ENCODE measurements at regions not wholly inside any gene's neighbourhood (a gene's known extent, or its start where the extent isn't known, plus 50 kb on each side); places are given as distances from the start of the nearest gene placed in this dataset.

DNA sequence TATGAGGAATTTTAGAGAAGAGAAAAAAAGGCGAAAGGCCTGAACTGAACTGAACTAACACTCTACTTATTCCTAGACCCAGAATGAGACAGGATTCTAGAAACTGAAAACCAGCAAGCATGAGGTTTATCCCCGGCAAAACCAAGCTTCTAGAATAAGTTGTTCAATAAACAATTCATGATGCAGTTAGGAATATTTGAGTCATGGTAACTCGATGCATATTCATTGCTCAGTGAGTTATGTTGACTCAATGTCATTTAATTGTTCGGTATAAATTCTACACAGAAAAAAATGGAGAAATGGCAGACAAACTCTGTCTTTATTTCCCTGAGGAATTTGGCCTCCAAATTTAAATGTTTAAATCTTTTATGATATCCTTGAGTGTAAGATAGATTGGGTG is 321.5 kb downstream of the SATB2 start:
- no peak for TF ChIP-seq POLR2A (IDR thresholded peaks at IDR 0.05)
- TF ChIP-seq POLR2AphosphoS5 (IDR thresholded peaks at IDR 0.05) = no peak
- H3K9me3 ChIP-seq = no peaks in the 10 kb centered on the region
- no peak for DNase-seq
- no peaks in the 10 kb centered on the region for H3K4me1 ChIP-seq
- no peaks in the 10 kb centered on the region for H3K36me3 ChIP-seq
- H3K27ac ChIP-seq = no peak overlapping the region
- intact Hi-C loops (cut with DNase I) = no loop called here
- H3K27me3 ChIP-seq = no peaks in the 10 kb centered on the region
- 90% methylated on average over 4 of the region's 4 CpGs for WGBS, 2 donors
- H3K4me3 ChIP-seq = no peak overlapping the region

DNA sequence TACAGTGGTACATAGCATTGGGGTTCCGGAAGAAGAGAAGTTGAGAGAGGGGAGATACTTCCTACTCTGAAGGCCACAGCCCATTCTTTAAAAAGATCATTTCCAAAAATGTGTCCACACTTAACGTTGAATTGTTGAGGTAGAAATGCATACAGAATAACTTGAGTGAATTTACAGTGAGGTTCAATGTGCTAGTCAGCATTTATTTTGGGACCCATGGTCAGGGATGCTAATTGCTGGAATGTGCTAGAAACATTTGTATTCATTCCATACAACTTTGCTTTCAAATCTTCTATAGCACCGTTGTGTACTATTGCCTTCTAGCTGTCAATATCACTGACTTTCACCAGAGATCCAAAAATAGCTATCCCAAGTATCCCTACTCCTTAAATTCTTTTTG is 325.9 kb downstream of the SATB2 start:
- Histone ChIP-seq H3K4me1 (no peaks in the 10 kb centered on the region), H3K27me3 (no peaks in the 10 kb centered on the region), H3K27ac (no peak overlapping the region), H3K9me3 (no peaks in the 10 kb centered on the region), H3K4me3 (no peak overlapping the region), H3K36me3 (no peaks in the 10 kb centered on the region)
- intact Hi-C loops (cut with DNase I) = no loop called here
- WGBS, 2 donors = 56 to 60% methylated on average over 3 of the region's 3 CpGs
- no peak for DNase-seq
- TF ChIP-seq EP300 (IDR thresholded peaks at IDR 0.05) = no peak
- no peak for TF ChIP-seq POLR2AphosphoS5 (IDR thresholded peaks at IDR 0.05)
- TF ChIP-seq, protein P1, sequence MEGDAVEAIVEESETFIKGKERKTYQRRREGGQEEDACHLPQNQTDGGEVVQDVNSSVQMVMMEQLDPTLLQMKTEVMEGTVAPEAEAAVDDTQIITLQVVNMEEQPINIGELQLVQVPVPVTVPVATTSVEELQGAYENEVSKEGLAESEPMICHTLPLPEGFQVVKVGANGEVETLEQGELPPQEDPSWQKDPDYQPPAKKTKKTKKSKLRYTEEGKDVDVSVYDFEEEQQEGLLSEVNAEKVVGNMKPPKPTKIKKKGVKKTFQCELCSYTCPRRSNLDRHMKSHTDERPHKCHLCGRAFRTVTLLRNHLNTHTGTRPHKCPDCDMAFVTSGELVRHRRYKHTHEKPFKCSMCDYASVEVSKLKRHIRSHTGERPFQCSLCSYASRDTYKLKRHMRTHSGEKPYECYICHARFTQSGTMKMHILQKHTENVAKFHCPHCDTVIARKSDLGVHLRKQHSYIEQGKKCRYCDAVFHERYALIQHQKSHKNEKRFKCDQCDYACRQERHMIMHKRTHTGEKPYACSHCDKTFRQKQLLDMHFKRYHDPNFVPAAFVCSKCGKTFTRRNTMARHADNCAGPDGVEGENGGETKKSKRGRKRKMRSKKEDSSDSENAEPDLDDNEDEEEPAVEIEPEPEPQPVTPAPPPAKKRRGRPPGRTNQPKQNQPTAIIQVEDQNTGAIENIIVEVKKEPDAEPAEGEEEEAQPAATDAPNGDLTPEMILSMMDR (IDR thresholded peaks at IDR 0.05) = no peak
- TF ChIP-seq POLR2A (IDR thresholded peaks at IDR 0.05) = no peak

DNA sequence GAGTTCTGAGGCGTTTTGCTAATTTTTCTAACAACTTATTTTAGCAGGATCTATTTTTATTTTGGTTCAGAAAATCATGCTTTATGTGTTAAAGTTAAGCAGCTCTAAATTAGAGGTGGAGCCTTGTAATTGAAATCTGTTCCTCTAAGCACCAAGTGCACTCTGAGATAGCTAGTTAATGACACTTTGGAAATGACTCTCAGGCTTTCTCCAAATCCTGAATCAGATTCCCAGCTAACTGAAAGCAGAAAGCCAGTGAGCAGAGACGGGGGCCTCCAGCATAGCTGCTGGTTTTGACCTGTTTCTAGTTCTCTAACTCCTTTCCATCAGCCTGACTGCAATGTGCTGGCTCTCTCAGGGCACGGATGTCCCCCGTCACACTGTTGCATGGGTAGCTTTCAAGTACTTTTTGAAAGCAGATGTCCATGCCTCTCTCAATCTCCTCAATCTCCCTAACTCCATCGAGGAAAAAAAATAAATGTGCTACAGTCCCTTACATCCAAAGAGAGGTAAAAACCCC is 326.5 kb downstream of the SATB2 start:
- no peaks in the 10 kb centered on the region for H3K27me3 ChIP-seq
- TF ChIP-seq POLR2A (IDR thresholded peaks at IDR 0.05) (no peak), POLR2AphosphoS5 (IDR thresholded peaks at IDR 0.05) (no peak), EP300 (IDR thresholded peaks at IDR 0.05) (no peak)
- TF ChIP-seq, protein P1 (IDR thresholded peaks at IDR 0.05) = no peak
- intact Hi-C loops (cut with DNase I) = no loop called here
- H3K36me3 ChIP-seq = no peaks in the 10 kb centered on the region
- H3K4me1 ChIP-seq = no peaks in the 10 kb centered on the region
- no peak for DNase-seq
- 69 to 83% methylated on average over 5 of the region's 5 CpGs for WGBS, 2 donors
- H3K4me3 ChIP-seq = no peak overlapping the region
- no peak overlapping the region for H3K27ac ChIP-seq
- H3K9me3 ChIP-seq = no peaks in the 10 kb centered on the region

DNA sequence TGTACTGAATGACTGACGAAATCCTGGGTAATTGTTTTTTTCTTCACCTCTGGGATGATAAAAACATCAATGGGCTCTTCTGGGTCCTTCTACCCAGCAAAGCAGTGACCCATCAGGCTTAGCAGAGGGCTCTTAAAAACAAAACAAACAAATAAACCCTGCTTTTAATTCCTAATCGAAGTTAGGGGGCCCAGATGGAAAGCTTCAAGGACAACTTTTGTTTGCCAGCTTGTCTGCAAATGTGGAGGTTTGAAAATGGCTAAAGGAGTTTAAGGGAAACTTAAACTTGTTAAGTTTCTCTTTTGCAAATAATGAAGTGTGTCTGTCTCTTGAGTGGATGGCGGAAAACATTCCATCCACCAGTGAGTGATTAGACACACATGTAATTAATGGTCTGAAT is 327.2 kb downstream of the SATB2 start:
- TF ChIP-seq, protein P1 (IDR thresholded peaks at IDR 0.05) = no peak
- 53 to 58% methylated on average over 3 of the region's 3 CpGs for WGBS, 2 donors
- no peak overlapping the region for H3K27ac ChIP-seq
- H3K4me3 ChIP-seq = no peak overlapping the region
- H3K4me1 ChIP-seq = no peaks in the 10 kb centered on the region
- no peak for DNase-seq
- no peaks in the 10 kb centered on the region for H3K27me3 ChIP-seq
- intact Hi-C loops (cut with DNase I) = no loop called here
- no peaks in the 10 kb centered on the region for H3K9me3 ChIP-seq
- H3K36me3 ChIP-seq = no peaks in the 10 kb centered on the region

DNA sequence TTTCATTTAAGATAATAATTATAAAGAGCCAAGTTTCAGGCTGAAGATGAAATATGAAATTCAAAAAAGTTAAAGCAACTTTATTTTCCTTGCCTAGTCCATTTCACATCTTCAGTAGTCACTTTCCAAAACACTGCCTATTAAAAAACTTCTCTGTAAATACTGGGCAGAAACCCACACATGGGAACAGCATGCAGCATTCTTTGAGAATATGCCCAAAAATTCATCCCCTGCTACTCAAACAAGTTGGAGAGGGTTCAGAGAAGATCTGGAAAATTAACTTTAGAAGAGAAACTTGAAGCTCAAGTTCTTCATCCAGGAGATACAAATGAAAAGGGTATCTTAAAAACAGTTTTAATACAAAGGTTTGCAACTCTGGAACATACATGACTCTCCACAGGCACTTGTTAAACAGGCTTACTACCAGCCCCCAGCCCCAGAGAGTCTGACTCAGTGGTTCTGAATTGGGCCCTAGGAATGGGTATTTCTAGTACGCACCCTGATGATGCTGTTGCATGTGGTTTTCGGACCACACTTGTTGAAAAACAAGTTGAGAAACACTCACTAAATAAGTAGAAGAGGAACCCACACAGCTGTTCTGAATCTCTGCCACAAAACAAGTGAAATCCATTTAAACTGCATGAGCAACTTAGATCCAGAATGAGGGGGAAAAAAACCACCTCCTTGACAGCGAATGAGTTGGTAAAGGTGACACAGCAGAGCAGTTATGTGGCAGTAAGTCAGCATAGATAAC is 329.1 kb downstream of the SATB2 start:
- WGBS, 2 donors = 83 to 95% methylated on average over 3 of the region's 3 CpGs
- TF ChIP-seq POLR2AphosphoS5 (IDR thresholded peaks at IDR 0.05) (no peak), EP300 (IDR thresholded peaks at IDR 0.05) (no peak), POLR2A (IDR thresholded peaks at IDR 0.05) (no peak)
- TF ChIP-seq, protein P1 (IDR thresholded peaks at IDR 0.05) = no peak
- H3K4me1 ChIP-seq = no peaks in the 10 kb centered on the region
- H3K9me3 ChIP-seq = no peaks in the 10 kb centered on the region
- H3K27me3 ChIP-seq = no peaks in the 10 kb centered on the region
- no peak overlapping the region for H3K27ac ChIP-seq
- DNase-seq = no peak
- H3K36me3 ChIP-seq = no peaks in the 10 kb centered on the region
- intact Hi-C loops (cut with DNase I) = no loop called here
- H3K4me3 ChIP-seq = no peak overlapping the region

All from sigmoid colon (tissue), 6 donors.